PFSK-1 (cell line): ENCODE measurements at regions not wholly inside any gene's neighbourhood (a gene's known extent, or its start where the extent isn't known, plus 50 kb on each side); places are given as distances from the start of the nearest gene placed in this dataset.

Experiments
- POLR2AphosphoS5 ChIP-seq: IDR thresholded peaks from 2 replicates; pipeline ENCODE4 v1.6.1; 2012; ENCODE audit warnings: low read depth, mild to moderate bottlenecking, control low read depth, low read length, moderate library complexity
- REST ChIP-seq, 2 experiments: IDR thresholded peaks; 2 replicates each; pipeline versions ENCODE4 v1.6.1 to v1.8.0; 2011 to 2012; ENCODE audit warnings: low read depth in 2 of 2, low read length in 2 of 2, control low read depth in 1 of 2, inconsistent platforms in 1 of 2, mild to moderate bottlenecking in 1 of 2, moderate library complexity in 1 of 2; ENCODE audit not compliant: insufficient read depth in 1 of 2

- TF ChIP-seq POLR2AphosphoS5 (no peak), REST (IDR thresholded peaks at IDR 0.05; ENCODE audit: insufficient read depth in 1 of 2, low read depth in 2 of 2, low read length in 2 of 2) (no peak)
Observed at GRCh38 chr22:44419429-44419828, 78.6 kb downstream of the RTL6 start.
